ENCODE measurements at regions not wholly inside any gene's neighbourhood (a gene's known extent, or its start where the extent isn't known, plus 50 kb on each side); places are given as distances from the start of the nearest gene placed in this dataset.

DNA sequence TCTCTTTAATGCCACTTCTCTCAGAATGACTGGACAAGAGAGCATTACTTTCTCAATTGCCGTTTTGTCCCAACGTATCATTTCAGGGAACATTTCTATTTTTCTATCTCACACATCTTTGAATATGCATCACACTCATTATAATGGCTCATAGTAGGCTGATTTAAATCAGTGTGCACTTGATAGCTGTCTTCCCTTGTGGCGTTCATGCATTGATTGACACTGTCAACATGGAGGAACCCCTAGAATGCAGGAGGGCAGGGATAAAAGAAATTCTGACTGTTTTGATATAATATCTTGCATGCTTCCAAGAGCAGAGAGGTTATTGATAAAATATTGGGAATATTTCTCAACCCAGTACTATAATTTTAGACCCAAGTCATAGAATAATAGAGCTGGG lies 1528.9 kb upstream of the FLRT2 start:
- DNase-seq (ENCODE audit: low spot score) (no peak), ATAC-seq (no peak)

DNA sequence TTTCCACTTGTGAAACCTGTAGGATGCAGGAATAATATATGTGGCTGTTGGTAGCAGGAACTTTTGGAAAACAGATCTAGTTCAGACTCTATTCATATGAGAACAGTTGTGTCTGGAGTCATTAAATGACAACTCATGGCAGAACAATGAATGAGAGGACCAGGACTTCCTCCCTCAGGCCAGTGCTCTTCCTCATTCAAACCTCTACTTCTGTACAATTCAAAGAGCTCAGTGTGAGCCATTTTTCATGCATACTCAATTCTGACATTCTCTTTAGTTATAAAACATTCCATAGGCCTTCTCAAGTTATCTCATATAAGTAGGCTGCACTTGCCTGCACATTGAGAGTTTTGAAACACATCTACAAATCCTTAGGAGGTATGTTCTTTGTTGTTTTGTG lies 1526.6 kb upstream of the FLRT2 start:
- no peak for DNase-seq (ENCODE audit: low spot score)
- ATAC-seq = no peak

DNA sequence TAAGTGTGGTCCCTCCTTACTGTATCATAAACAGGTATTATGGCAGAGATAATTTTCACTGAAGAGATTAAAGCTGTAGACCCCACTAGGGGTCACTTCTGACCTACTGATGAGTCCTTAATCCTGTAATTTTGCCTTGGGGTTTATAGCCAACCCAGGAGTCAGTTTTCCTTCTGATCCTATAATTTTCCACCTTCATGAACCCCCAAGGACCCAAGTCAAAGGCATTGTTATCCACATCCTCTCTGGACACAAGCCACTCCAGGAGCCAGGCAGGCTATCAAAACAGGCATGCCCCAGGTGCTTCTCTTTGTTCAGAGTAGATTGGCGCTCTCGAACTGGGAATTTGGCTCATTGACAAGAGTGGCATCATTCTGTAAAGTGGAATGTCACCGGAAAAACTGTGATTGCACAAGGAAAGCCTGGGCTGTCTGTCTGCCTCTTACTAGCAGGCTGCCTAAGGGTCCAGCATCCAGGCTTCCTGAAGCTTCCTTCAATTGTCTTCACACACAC lies 1523.2 kb upstream of the FLRT2 start:
- no peak for ATAC-seq
- no peak for DNase-seq (ENCODE audit: low spot score)

DNA sequence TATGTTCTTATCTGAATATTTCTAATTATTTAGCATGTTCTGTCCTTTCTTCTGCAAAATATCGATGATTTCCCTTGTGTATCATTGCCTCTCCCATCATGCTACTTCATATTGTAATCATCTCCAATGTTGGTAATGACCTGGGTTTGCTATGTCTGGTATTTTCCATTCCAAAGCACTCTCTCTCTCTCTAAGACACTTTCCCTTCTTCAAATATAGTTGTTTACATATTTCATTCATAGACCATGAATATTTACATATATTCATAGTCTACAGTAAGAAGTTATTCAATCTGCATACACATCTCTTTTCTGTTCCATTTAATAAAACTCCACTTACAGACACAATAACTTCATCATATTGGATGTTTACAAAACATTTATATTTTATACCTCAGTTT lies 1516.5 kb upstream of the FLRT2 start:
- no peak for ATAC-seq
- DNase-seq (ENCODE audit: low spot score) = no peak

DNA sequence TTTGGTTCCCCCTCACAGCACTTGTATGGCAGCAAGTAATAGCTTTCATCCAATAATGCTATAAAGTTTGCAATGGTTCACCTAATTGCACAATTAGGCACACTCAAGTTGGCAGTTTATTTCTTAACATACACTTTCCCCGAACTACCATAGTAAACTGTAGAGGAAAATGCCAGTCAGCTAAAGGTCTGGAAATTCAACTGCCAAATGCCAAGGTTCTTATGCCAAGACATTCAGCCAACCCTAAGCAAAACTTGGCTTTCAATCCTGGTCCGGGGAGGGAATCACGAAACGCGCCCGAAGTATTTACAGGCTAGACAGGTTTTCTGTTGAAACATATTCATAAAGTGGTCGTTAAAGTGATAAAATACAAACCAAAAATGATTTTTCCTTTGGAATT lies 1512.4 kb upstream of the FLRT2 start:
- no peak for DNase-seq (ENCODE audit: low spot score)
- no peak for ATAC-seq

DNA sequence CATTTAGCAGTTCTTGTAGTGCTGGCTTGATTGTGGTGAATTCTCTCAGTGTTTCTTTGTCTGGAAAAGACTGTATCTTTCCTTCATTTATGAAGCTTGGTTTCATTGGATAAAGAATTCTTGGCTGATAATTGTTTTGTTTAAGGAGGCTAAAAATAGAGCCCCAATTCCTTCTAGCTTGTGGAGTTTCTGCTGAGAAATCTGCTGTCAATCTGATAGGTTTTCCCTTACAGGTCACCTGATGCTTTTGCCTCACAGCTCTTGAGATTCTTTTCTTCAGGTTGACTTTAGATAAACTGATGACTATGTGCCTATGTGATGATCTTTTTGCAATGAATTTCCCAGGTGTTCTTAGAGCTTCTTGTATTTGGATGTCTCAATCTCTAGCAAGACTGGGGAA lies 1508.5 kb upstream of the FLRT2 start:
- no peak for ATAC-seq
- no peak for DNase-seq (ENCODE audit: low spot score)

- DNase-seq (ENCODE audit: low spot score) (no peak), ATAC-seq (no peak)
These were observed 1505.6 kb upstream of the FLRT2 start for GRCh38 chr14:84024231-84024820.

DNA sequence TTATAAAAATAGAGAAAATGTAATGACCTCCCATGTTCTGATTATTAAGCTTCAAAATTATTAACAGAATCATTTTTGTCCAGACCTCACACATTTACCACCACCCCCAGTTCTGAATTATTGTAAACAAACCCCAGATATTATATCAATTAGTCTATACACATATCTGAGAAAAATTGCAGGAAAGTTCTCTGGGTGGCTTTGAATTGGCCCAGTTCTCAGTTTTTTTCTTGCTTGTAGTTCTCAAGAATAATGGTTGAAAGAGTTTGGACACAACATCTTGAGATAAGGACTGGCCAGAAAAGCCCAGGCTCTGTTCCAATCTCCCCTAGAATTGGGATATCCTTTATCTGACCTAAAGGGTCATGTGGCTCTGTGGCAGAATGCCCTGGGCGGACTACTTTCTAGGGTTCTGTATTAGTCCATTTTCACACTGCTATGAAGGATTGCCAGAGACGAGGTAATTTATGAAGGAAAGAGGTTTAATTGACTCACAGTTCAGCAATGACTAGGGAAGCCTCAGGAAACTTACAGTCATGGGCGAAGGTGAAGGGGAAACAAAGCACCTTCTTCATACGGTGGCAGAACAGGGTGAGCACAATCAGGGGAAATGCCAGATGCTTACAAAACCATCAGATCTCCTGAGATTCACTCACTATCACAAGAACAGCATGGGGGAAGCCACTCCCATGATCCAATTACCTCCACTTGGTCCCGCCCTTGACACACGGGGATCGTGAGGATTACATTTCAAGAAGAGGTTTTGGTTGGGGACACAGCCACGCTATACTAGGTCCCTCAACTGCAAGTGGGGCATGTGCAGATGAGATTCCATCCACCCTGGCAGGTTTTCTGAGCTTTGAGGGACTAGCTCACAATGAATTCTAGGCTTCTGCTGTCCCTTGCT lies 1504.6 kb upstream of the FLRT2 start:
- DNase-seq (ENCODE audit: low spot score) = no peak
- ATAC-seq = no peak

- ATAC-seq = no peak
- DNase-seq (ENCODE audit: low spot score) = no peak
These were observed 1502.6 kb upstream of the FLRT2 start for GRCh38 chr14:84027351-84027750.

GRCh38 chr14:84028080-84028604 lies 1501.8 kb upstream of the FLRT2 start:
- no peak for DNase-seq (ENCODE audit: low spot score)
- ATAC-seq = no peak

GRCh38 chr14:84029246-84029645 lies 1500.7 kb upstream of the FLRT2 start:
- ATAC-seq = no peak

GRCh38 chr14:84029720-84030119 lies 1500.2 kb upstream of the FLRT2 start:
- DNase-seq (ENCODE audit: low spot score) (no peak), ATAC-seq (peak; percentile 23)

More at GRCh38 chr14:84029246-84029645, 1500.7 kb upstream of the FLRT2 start:
- no peak for DNase-seq (ENCODE audit: low spot score)

- no peak for ATAC-seq
- no peak for DNase-seq (ENCODE audit: low spot score)
These were observed 1493.1 kb upstream of the FLRT2 start for GRCh38 chr14:84036840-84037239.

DNA sequence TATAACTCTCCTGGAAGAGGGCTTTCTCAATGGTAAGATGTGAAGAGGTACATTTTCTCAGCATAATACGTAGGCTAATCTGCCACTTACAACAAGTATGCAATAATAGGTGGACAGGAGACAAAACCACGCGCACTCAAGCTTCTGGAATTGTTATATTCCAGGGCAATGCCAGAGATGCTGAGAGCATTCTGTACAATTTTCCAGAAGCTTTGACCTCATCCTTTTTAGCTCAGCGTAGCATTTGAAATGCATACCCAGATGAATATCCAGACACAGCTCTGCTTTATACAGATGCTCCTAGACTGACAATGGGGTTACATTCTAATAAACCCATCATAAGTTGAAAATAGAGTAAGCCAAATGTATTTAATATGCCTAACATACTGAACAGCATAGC lies 1492.4 kb upstream of the FLRT2 start:
- ATAC-seq = no peak

GRCh38 chr14:84040101-84040500 lies 1489.8 kb upstream of the FLRT2 start:
- no peak for DNase-seq (ENCODE audit: low spot score)
- no peak for ATAC-seq

More for the DNA sequence above, 1492.4 kb upstream of the FLRT2 start:
- no peak for DNase-seq (ENCODE audit: low spot score)

GRCh38 chr14:84041421-84041820 lies 1488.5 kb upstream of the FLRT2 start:
- no peak for ATAC-seq
- no peak for DNase-seq (ENCODE audit: low spot score)

DNA sequence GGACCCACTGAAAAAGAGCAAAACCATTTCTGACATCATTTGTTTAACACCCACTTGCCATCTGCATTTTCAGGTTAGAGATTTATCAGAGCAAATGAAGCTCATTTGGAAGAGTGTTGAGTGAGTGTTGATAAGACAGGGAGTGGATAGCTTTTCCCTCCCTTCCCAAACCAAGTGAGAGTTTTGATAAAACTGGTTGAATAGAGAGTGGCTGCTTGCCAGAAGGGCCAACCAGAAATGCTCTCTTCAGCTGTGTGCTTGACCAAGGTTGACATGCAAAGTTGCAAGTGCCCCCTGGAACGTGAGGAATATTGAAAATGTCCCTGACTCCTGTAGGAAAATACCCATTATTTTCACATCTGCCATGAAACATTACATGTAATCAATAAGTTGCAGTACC lies 1487.0 kb upstream of the FLRT2 start:
- ATAC-seq (no peak), DNase-seq (ENCODE audit: low spot score) (no peak)

- ATAC-seq = no peak
- no peak for DNase-seq (ENCODE audit: low spot score)
These were observed 1465.4 kb upstream of the FLRT2 start for GRCh38 chr14:84064316-84065125.

DNA sequence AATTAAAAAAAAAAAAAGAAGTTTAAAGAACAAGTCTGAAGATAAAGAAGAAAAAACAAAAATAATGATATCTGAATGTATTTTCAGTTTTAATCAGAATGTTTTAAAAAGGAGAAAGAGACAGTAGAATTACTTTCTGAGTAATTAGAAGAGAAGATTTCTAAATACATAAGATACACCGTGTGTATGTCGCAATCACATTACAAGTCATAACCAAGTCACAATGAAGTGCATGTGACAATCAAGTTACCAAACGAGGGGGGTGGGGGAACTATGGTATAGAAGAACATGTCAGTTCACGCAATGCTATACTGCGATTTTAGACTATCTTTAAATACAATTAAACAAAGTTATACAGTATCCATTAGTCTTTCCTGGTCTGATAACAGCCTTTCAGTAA lies 1464.1 kb upstream of the FLRT2 start:
- DNase-seq (ENCODE audit: low spot score) (no peak), ATAC-seq (no peak)

DNA sequence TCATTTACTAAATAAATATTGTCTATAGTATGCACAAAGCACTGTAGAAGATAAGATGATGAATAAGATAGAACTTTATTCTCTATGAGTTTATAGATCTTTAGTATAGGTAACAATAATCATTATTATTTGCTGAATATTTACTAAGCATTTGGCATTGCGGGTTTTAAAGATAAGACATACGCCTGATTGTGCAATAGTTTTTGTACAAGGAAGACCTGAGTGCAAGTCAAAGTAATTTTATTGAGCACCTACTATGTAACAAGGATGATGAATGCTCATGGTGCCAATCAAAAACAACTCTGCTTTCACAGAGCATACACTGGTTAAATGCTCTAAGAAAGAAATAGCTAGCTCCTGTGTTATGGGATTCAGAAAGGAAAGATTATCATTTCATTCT lies 1461.7 kb upstream of the FLRT2 start:
- DNase-seq (ENCODE audit: low spot score) = no peak
- no peak for ATAC-seq

GRCh38 chr14:84071061-84071460 lies 1458.9 kb upstream of the FLRT2 start:
- DNase-seq (ENCODE audit: low spot score) = no peak
- no peak for ATAC-seq
